AG09309 (cell line): ENCODE measurements at regions not wholly inside any gene's neighbourhood (a gene's known extent, or its start where the extent isn't known, plus 50 kb on each side); places are given as distances from the start of the nearest gene placed in this dataset.

ENCODE experiments used
- DNase-seq: peaks from one replicate; pipeline ENCODE4 v3.0.0-alpha.2; 2010; ENCODE audit warnings: low read depth
- H3K4me3 ChIP-seq: 2 replicates; pipeline ENCODE4 v1.5.1; 2011; ENCODE audit warnings: mild to moderate bottlenecking, low read depth, low read length, moderate library complexity; ENCODE audit not compliant: control insufficient read depth
- TF ChIP-seq, protein P1 (sequence below): IDR thresholded peaks from 2 replicates; pipeline ENCODE4 v1.5.1; 2011; ENCODE audit warnings: mild to moderate bottlenecking, low read depth, low read length, inconsistent platforms; ENCODE audit not compliant: insufficient read depth, control insufficient read depth; ENCODE audit errors: missing control alignments

DNA sequence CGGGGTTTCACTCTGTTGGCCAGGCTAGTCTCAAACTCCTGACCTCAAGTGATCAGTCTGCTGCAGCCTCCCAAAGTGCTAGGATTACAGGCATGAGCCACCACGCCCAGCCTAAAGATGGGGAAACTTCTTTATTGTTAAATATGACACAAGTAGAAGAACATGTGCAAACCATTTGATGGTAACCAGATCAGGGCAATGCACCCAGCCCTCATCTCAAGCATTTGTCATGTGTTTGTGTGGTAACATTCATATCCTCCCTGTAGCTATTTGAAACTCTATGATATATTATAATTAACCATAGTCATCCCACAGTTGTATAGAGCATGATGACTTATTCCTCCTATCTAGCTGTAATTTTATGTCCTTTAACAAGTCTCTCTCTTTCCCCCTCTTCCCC lies 119.5 kb upstream of the TMPRSS2 start:
- no peak for DNase-seq
- no peak overlapping the region for H3K4me3 ChIP-seq
- TF ChIP-seq, protein P1, sequence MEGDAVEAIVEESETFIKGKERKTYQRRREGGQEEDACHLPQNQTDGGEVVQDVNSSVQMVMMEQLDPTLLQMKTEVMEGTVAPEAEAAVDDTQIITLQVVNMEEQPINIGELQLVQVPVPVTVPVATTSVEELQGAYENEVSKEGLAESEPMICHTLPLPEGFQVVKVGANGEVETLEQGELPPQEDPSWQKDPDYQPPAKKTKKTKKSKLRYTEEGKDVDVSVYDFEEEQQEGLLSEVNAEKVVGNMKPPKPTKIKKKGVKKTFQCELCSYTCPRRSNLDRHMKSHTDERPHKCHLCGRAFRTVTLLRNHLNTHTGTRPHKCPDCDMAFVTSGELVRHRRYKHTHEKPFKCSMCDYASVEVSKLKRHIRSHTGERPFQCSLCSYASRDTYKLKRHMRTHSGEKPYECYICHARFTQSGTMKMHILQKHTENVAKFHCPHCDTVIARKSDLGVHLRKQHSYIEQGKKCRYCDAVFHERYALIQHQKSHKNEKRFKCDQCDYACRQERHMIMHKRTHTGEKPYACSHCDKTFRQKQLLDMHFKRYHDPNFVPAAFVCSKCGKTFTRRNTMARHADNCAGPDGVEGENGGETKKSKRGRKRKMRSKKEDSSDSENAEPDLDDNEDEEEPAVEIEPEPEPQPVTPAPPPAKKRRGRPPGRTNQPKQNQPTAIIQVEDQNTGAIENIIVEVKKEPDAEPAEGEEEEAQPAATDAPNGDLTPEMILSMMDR = no peak

DNA sequence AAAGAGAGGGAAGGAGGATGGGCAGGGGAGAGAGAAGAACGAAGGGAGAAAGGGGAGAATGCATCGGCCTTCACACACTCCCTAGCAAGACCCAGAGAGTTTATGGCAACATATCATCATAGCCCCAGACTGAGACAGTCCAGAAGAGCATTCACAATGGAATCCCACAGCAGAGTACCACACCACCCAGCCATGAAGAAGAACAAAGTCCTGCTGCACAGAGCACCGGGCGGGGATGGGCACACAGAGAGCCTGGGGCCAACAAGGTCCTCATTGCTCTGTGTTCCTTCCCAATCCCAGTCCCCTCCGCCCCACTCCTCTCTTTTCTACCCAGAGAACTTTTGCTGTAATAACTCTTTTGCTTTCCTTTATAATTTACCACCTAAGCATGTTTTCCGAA lies 118.1 kb upstream of the TMPRSS2 start:
- TF ChIP-seq, protein P1 = no peak
- no peak overlapping the region for H3K4me3 ChIP-seq
- DNase-seq = no peak

DNA sequence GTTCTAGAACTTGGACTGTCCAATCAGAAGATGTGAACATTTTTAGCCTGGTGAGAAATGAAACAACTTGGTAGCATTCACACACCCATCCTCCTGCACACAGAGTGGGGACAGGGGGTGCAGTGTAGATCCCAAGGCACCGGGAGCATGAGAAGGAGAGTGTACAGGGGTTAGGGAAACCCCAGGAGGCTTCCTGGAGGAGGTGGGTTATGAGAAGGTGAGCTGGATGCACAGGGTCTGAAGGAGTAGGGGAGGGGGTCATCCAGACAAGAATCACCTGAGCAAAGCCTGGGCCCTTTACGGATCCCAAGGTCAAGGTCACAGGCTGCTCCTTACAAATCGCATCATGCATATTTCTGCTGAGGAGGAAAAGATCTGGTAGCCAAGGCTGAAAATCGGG lies 117.5 kb upstream of the TMPRSS2 start:
- DNase-seq = no peak
- TF ChIP-seq, protein P1 = no peak

DNA sequence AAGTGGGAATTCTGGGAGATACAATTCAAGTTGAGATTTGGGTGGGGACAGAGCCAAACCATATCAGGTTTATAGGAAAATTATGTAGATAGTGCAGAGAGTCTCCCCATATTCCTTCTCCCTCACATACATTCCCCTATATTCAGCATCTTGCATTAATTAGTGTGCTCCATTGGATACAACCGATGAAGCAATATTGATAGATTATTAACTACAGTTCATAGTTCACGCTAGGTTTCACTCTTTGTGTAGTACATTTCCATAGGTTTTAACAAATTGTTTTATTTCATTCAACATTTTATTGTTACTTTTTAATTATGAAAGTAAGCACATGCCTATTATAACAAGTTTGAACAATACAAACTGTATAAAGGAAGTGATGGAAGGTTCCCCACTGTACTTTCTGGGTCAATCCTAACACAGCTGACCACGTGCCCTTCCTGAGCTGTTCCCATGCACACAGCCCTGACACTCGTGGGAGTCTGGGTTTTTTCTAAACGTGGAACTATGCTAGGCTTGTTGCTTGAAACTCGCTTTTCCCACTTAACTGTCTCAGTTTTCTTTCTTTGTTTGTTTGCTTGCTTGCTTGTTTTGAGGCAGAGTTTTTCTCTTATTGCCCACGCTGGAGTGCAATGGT lies 116.8 kb upstream of the TMPRSS2 start:
- no peak overlapping the region for H3K4me3 ChIP-seq
- no peak for DNase-seq
- TF ChIP-seq, protein P1 = no peak

More for the DNA sequence above, 117.5 kb upstream of the TMPRSS2 start:
- no peak overlapping the region for H3K4me3 ChIP-seq

DNA sequence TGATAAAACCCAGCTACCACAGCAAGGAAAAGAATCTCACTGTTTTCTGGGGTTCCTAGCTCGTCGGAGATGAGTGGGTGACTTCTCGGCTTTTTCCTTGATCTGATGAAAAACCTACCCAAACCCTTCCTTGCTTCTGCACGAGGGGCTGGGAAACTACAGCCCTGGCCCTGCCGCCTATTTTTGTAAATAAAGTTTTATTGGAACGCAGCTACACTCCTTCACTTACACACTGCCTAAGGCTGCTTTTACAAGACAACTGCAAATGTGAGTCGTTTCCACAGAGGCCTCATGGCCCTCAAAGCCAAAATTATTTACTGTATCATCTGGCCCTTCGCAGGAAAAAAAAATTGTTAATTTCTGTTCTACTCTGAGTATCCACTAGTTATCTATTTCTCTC lies 116.0 kb upstream of the TMPRSS2 start:
- no peak for DNase-seq
- TF ChIP-seq, protein P1 = no peak
- no peak overlapping the region for H3K4me3 ChIP-seq

DNA sequence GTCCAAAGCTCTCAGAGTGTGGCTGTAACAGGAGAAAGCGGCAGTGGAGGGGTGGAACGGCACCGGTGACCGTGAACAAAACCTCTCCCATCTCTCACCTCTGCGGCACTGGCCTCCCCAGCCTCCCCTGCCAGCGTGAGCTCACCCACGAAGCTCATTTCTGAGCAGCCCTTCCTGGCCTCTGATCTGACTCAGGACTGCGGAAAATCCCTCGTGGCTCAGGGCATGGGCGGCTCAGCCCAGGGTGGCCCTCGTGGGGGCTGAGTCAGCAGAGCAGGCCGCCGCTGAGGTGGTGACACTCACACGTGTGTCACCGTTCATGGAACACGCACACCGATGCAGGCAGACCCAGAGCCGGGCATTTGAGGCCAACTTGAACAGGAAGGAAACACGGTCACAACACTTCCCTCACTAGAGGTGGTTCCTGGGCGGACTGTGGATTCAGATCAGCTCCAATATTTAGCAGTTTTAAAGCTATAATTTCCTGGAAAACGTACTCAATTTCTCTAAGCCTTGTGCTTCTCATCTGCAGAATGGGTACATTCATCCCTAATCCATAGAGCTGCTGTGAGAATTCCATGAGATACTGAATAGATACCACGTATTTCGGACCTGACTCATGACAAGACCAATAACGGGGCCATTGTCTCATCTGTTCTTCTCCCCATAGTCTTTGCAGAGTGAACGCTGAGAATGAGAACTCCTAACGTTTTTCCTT lies 115.0 kb upstream of the TMPRSS2 start:
- no peak for DNase-seq
- no peak overlapping the region for H3K4me3 ChIP-seq
- TF ChIP-seq, protein P1 = no peak
